HEK293 (cell line): ENCODE measurements at regions not wholly inside any gene's neighbourhood (a gene's known extent, or its start where the extent isn't known, plus 50 kb on each side); places are given as distances from the start of the nearest gene placed in this dataset.

Experiments used
- CTCF ChIP-seq: fragments of 450-650 bp; formaldehyde crosslinking; IDR thresholded peaks from 2 replicates; pipeline ENCODE4 v1.5.1; 2016; ENCODE audit warnings: missing biosample characterization, missing genetic modification characterization
- MEIS1 ChIP-seq: sonication (generic); formaldehyde crosslinking; IDR thresholded peaks from 2 replicates; pipeline ENCODE4 v1.8.1; 2022; ENCODE audit warnings: missing genetic modification reagents, mild to moderate bottlenecking, borderline replicate concordance
- SALL2 ChIP-seq: fragments of 450-650 bp; formaldehyde crosslinking; IDR thresholded peaks from 2 replicates; pipeline ENCODE4 v1.5.0; 2017; ENCODE audit warnings: missing biosample characterization, mild to moderate bottlenecking, missing genetic modification characterization, borderline replicate concordance
- ZBTB20 ChIP-seq: fragments of 450-650 bp; formaldehyde crosslinking; IDR thresholded peaks from 2 replicates; pipeline ENCODE4 v1.5.1; 2016; ENCODE audit warnings: missing biosample characterization, missing genetic modification characterization
- ZNF133 ChIP-seq: fragments of 450-650 bp; formaldehyde crosslinking; IDR thresholded peaks from 2 replicates; pipeline ENCODE4 v1.5.1; 2016; ENCODE audit warnings: missing biosample characterization, missing genetic modification characterization
- ZNF138 ChIP-seq: fragments of 450-650 bp; formaldehyde crosslinking; IDR thresholded peaks from 2 replicates; pipeline ENCODE4 v1.5.1; 2016; ENCODE audit warnings: missing biosample characterization, missing genetic modification characterization, borderline replicate concordance
- ZNF19 ChIP-seq: fragments of 450-650 bp; formaldehyde crosslinking; IDR thresholded peaks from 2 replicates; pipeline ENCODE4; 2016; ENCODE audit warnings: missing biosample characterization, missing genetic modification characterization, low read depth
- ZNF274 ChIP-seq, 2 experiments: fragments of 200-500 bp in 1 of 2; fragments of 450-650 bp in 1 of 2; sonication (Bioruptor generic) in 1 of 2; formaldehyde crosslinking in 1 of 2; IDR thresholded peaks; 2 replicates each; pipeline versions ENCODE4 v1.5.1 to v1.6.1; 2014 to 2016; ENCODE audit warnings: borderline replicate concordance in 1 of 2, inconsistent platforms in 1 of 2, low read length in 1 of 2, missing biosample characterization in 1 of 2, missing genetic modification characterization in 1 of 2
- ZNF394 ChIP-seq: fragments of 450-650 bp; formaldehyde crosslinking; IDR thresholded peaks from 2 replicates; pipeline ENCODE4 v1.5.1; 2016; ENCODE audit warnings: missing biosample characterization, missing genetic modification characterization, mild to moderate bottlenecking, moderate library complexity, borderline replicate concordance
- ZNF449 ChIP-seq: fragments of 450-650 bp; formaldehyde crosslinking; IDR thresholded peaks from 2 replicates; pipeline ENCODE4 v1.5.1; 2017; ENCODE audit warnings: missing biosample characterization, mild to moderate bottlenecking, missing genetic modification characterization, moderate library complexity
- ZNF626 ChIP-seq: fragments of 450-650 bp; sonication (Bioruptor Pico); formaldehyde crosslinking; IDR thresholded peaks from 2 replicates; pipeline ENCODE4 v1.5.1; 2018; ENCODE audit warnings: missing biosample characterization, missing genetic modification characterization, inconsistent platforms
- ZNF768 ChIP-seq: fragments of 450-650 bp; formaldehyde crosslinking; IDR thresholded peaks from 2 replicates; pipeline ENCODE4 v1.5.1; 2018; ENCODE audit warnings: missing biosample characterization, mild to moderate bottlenecking, missing genetic modification characterization
- ZNF837 ChIP-seq: fragments of 450-650 bp; formaldehyde crosslinking; IDR thresholded peaks from 2 replicates; pipeline ENCODE4 v1.5.1; 2016; ENCODE audit warnings: missing biosample characterization, missing genetic modification characterization

- TF ChIP-seq CTCF (tag by site-specific recombination) (no peak), ZNF138 (tag by site-specific recombination) (no peak), ZNF133 (no peak), MEIS1 (CRISPR knock-in tag) (no peak), ZNF449 (tag by site-specific recombination) (no peak), ZNF837 (tag by site-specific recombination) (no peak), ZBTB20 (no peak), ZNF626 (no peak), SALL2 (no peak), ZNF768 (tag by site-specific recombination) (no peak), ZNF19 (tag by site-specific recombination) (no peak), ZNF274 (IDR thresholded peaks at IDR 0.05; ENCODE audit: low read length) (no peak), ZNF274 (tag by site-specific recombination; IDR thresholded peaks at IDR 0.05; ENCODE audit: borderline replicate concordance) (no peak), ZNF394 (tag by site-specific recombination) (no peak)
Measured at GRCh38 chr4:102169345-102169744, 175.9 kb downstream of the SLC39A8 start.
